HFF-Myc (cell line): ENCODE measurements at regions not wholly inside any gene's neighbourhood (a gene's known extent, or its start where the extent isn't known, plus 50 kb on each side); places are given as distances from the start of the nearest gene placed in this dataset.
"Not testable (repeated sequence)": the region's sequence is repeated elsewhere in the genome, so short reads cannot be mapped to it uniquely, and the experiment has no call there.

Experiments used
- DNase-seq: peaks from one replicate; pipeline ENCODE4 v3.0.0-alpha.2; 2011; ENCODE audit warnings: low read depth; ENCODE audit errors: extremely low read depth
- H3K4me3 ChIP-seq: replicated peaks from 2 replicates; pipeline ENCODE4 v1.5.1; 2011; ENCODE audit warnings: low read depth, mild to moderate bottlenecking, control low read depth, low read length
- CTCF ChIP-seq: IDR thresholded peaks from 2 replicates; pipeline ENCODE4 v1.5.1; 2012; ENCODE audit warnings: mild to moderate bottlenecking, low read depth, low read length, control low read depth; ENCODE audit errors: missing control alignments

GRCh38 chr1:208343226-208343625, 99.0 kb upstream of the PLXNA2 start:
- TF ChIP-seq CTCF: no peak
- H3K4me3 ChIP-seq: no peak overlapping the region
- DNase-seq: no peak

DNA sequence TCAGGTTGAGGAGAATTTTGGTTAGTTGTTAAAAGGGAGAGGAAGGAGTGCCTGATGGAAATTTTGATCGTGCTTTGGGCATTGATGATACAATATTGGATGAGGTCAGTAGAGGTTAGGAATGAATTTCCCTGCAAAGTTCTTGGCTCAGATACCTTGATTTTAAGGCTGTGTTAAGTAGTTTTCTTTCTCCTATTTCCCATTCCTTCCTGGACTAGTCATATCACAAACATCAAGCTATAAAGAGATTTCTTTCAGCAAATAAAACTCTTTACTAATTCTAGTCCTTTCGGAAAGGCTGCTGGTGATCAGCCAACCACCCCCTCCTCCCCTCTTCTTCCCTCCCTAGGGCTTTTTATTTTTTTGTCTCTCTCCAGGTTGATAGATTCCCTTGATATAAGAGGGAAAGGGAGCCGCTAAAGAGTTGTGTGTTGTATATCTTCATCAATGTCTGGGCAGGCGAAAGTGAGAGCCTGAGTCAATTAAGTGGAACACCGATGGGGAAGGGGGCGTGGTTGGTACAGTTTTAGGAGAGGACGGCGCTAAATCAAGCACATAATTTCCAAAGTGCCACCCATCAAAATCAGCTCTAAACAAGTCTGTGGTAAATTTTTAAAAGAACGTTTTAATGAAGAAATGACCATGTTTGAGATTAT, 100.1 kb upstream of the PLXNA2 start:
- no peak for DNase-seq
- no peak for TF ChIP-seq CTCF
- H3K4me3 ChIP-seq: no peak overlapping the region

DNA sequence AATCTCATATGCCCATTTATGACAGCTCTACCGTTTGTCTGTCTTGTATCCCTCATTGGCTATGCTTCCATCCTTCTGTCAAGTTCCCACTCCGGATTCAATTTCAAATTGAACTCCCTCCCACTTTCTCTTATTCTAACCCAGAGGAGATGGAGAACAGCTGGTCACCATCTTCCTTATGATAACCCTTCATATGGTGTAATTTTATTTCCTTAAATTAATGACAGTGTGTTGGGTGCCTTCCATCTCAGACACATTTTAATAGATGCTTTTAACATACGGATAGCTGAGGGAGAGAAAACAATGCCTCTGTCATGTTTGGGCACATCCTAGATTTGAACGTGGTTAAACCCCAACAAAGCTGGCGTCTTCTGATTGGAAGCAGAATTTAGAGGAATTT, 103.0 kb upstream of the PLXNA2 start:
- H3K4me3 ChIP-seq: no peak overlapping the region
- no peak for DNase-seq
- TF ChIP-seq CTCF: no peak

DNA sequence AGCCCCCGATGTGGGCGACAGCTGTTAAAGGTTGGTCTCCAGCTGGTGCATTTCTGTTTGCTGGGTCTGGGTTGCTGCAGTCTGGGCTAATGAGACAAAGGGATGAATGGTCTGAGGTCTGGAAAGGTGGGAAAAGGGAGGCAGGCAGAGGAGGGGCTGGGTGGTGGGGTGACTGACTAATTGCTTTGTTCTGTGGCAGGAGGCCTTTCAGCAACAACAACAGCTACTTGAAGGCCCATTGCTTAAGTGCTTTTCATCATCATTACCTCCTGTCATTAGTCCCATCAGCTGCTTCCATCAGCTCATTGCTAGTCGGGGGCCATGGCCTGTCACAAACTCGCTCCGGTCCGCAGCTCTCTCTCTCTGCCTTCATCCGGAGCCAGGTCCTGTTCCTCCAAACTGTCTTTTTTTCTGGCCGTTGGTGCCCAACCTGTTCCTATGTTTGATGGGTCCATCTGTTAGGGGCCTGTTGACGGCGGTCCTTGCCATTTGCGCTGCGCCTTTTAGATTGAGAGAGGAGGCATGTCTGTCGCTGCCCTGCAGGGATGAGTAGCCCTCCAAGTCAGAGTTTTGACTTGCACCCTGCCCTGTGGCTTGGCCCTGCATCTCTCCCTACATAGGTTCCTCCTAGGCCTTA, 105.6 kb upstream of the PLXNA2 start:
- DNase-seq: no peak
- no peak for TF ChIP-seq CTCF

DNA sequence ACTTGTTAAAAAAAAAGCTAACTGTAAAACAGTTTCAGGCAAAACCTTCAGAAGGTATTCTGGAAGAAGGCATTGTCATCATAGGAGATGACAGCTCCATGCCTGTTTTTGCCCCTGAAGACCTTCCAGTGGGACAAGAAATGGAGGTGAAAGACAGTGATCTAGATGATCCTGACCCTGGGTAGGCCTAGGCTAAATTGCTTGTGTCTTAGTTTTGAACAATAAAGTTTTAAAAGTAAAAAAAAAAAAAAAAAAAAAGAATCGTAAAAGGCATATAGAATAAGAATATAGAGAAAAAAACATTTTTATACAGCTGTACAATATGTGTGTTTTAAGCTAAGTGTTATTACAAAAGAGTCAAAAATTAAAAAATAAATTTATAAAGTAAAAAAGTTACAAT, 106.6 kb upstream of the PLXNA2 start:
- H3K4me3 ChIP-seq: no peak overlapping the region
- no peak for TF ChIP-seq CTCF
- DNase-seq: no peak

More for the DNA sequence above, 105.6 kb upstream of the PLXNA2 start:
- no peak overlapping the region for H3K4me3 ChIP-seq

- DNase-seq: no peak
- no peak for TF ChIP-seq CTCF
- no peak overlapping the region for H3K4me3 ChIP-seq
Observed at GRCh38 chr1:208351838-208352237, 107.7 kb upstream of the PLXNA2 start.

DNA sequence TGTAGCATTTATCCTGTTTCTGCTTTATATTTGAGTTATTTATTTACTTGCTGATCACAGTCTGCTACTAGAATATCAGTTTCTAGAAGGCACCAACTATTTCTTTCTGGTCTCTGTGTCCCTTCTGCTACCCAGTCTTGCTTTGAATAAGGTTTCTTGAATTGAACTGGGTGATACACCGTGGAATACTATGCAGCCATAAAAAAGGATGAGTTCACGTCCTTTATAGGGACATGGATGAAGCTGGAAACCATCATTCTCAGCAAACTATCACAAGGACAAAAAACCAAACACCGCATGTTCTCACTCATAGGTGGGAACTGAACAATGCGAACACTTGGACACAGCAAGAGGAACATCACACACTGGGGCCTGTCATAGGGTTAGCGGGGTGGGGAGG, 109.6 kb upstream of the PLXNA2 start:
- not testable (repeated sequence) for H3K4me3 ChIP-seq, DNase-seq
